Esophagus muscularis mucosa (tissue), 4 donors: ENCODE measurements at regions not wholly inside any gene's neighbourhood (a gene's known extent, or its start where the extent isn't known, plus 50 kb on each side); places are given as distances from the start of the nearest gene placed in this dataset.

Source experiments
- DNase-seq: peaks from one replicate; pipeline ENCODE4 v3.0.0-alpha.2; 2017; ENCODE audit errors: extremely low spot score
- H3K27ac ChIP-seq, 4 donors: fragments of 200-600 bp; sonication (generic); replicated peaks in 1 of 4; 1 replicate in 3 of 4; 2 replicates in 1 of 4; pipeline ENCODE4 v1.5.1; 2016 to 2019; ENCODE audit warnings: mild to moderate bottlenecking in 1 of 4
- H3K27me3 ChIP-seq, 4 donors: fragments of 200-600 bp; sonication (generic); one replicate each; pipeline versions ENCODE4 v1.5.1 to v1.6.0; 2016 to 2019
- H3K36me3 ChIP-seq, 4 donors: fragments of 200-600 bp; sonication (generic); one replicate each; pipeline ENCODE4 v1.5.1; 2016 to 2019
- H3K4me1 ChIP-seq, 4 donors: fragments of 200-600 bp; sonication (generic); one replicate each; pipeline ENCODE4 v1.5.1; 2016 to 2019
- H3K4me3 ChIP-seq, 4 donors: fragments of 200-600 bp; sonication (generic); 1 replicate in 2 of 4; 2 replicates in 2 of 4; pipeline ENCODE4 v1.5.1; 2016 to 2019; ENCODE audit warnings: mild to moderate bottlenecking in 4 of 4, moderate library complexity in 1 of 4
- H3K9me3 ChIP-seq, 4 donors: fragments of 200-600 bp; sonication (generic); 1 replicate in 3 of 4; 2 replicates in 1 of 4; pipeline ENCODE4 v1.5.1; 2016 to 2019
- CTCF ChIP-seq, 3 experiments: fragments of 200-600 bp in 2 of 3; fragments of 450-650 bp in 1 of 3; sonication (generic) in 2 of 3; IDR thresholded peaks; one replicate each; pipeline ENCODE4 v1.5.1; 2017 to 2019; ENCODE audit warnings: antibody characterized with exemption in 3 of 3, mild to moderate bottlenecking in 2 of 3, moderate library complexity in 1 of 3
- EP300 ChIP-seq: sonication (generic); formaldehyde crosslinking; IDR thresholded peaks from one replicate; pipeline ENCODE4 v1.6.1; 2017; ENCODE audit warnings: antibody characterized with exemption
- POLR2A ChIP-seq: fragments of 450-650 bp; IDR thresholded peaks from one replicate; pipeline ENCODE4 v1.6.1; 2017; ENCODE audit warnings: antibody characterized with exemption, moderate library complexity, mild to moderate bottlenecking, low read depth
- POLR2AphosphoS5 ChIP-seq, 2 donors: sonication (generic); formaldehyde crosslinking; IDR thresholded peaks; one replicate each; pipeline ENCODE4 v1.6.1; 2017; ENCODE audit warnings: antibody characterized with exemption in 2 of 2
- WGBS: methylation state at CpG from one replicate; pipeline ENCODE4 v1.1.5; 2018; 5-methylcytosine and 5-hydroxymethylcytosine counted together
- intact Hi-C: fragments of 100-400 bp; cut with DNase I; formaldehyde crosslinking; loops from one replicate; pipeline ENCODE4 v1.15.1; 2023

GRCh38 chr10:120087109-120087508 is 194.6 kb downstream of the SEC23IP start:
- intact Hi-C loops = no loop called here
- Histone ChIP-seq H3K4me1 (no peaks in the 10 kb centered on the region), H3K27me3 (peaks cover 0 to 13% (median 0%) of the 10 kb centered on the region in 4 donors), H3K4me3 (no peak overlapping the region), H3K9me3 (no peaks in the 10 kb centered on the region), H3K27ac (no peak overlapping the region), H3K36me3 (no peaks in the 10 kb centered on the region)
- peak; percentile 39 for DNase-seq
- no peak for TF ChIP-seq POLR2A
- TF ChIP-seq EP300 = no peak
- TF ChIP-seq POLR2AphosphoS5 (IDR thresholded peaks at IDR 0.05) = no peak
- no peak for TF ChIP-seq CTCF (IDR thresholded peaks at IDR 0.05)
- WGBS = 61% methylated on average over 3 of the region's 3 CpGs

GRCh38 chr10:120095875-120096274 is 203.3 kb downstream of the SEC23IP start:
- WGBS = 63% methylated on average over 3 of the region's 3 CpGs
- Histone ChIP-seq H3K27me3 (no peaks in the 10 kb centered on the region), H3K27ac (no peak overlapping the region), H3K36me3 (no peaks in the 10 kb centered on the region), H3K4me3 (no peak overlapping the region), H3K9me3 (no peaks in the 10 kb centered on the region), H3K4me1 (no peaks in the 10 kb centered on the region)
- intact Hi-C loops = no loop called here
- TF ChIP-seq POLR2A (no peak), EP300 (no peak), POLR2AphosphoS5 (IDR thresholded peaks at IDR 0.05) (no peak), CTCF (IDR thresholded peaks at IDR 0.05) (no peak)
- no peak for DNase-seq

- H3K36me3 ChIP-seq = no peaks in the 10 kb centered on the region
- DNase-seq = no peak
- intact Hi-C loops = no loop called here
- TF ChIP-seq EP300 (no peak), CTCF (IDR thresholded peaks at IDR 0.05) (no peak)
- H3K27me3 ChIP-seq = no peaks in the 10 kb centered on the region
- no peak overlapping the region for H3K27ac ChIP-seq
- no peaks in the 10 kb centered on the region for H3K9me3 ChIP-seq
- no peak overlapping the region for H3K4me3 ChIP-seq
- no peaks in the 10 kb centered on the region for H3K4me1 ChIP-seq
These were observed 205.2 kb downstream of the SEC23IP start for GRCh38 chr10:120097766-120098165.

- WGBS = 58% methylated on average over 4 of the region's 4 CpGs
- TF ChIP-seq EP300 (no peak), POLR2AphosphoS5 (IDR thresholded peaks at IDR 0.05) (no peak), POLR2A (no peak), CTCF (IDR thresholded peaks at IDR 0.05) (no peak)
- no peak overlapping the region for H3K27ac ChIP-seq
- H3K36me3 ChIP-seq = no peaks in the 10 kb centered on the region
- H3K27me3 ChIP-seq = no peaks in the 10 kb centered on the region
- peak; percentile 74 for DNase-seq
- no peaks in the 10 kb centered on the region for H3K9me3 ChIP-seq
- no peak overlapping the region for H3K4me3 ChIP-seq
- intact Hi-C loops = no loop called here
- H3K4me1 ChIP-seq = no peaks in the 10 kb centered on the region
These were observed 205.9 kb downstream of the SEC23IP start for GRCh38 chr10:120098232-120098930.
